ENCODE measurements at regions not wholly inside any gene's neighbourhood (a gene's known extent, or its start where the extent isn't known, plus 50 kb on each side); places are given as distances from the start of the nearest gene placed in this dataset.
A peak's percentile ranks its signal among the peaks of the same experiment; 100 is the strongest.

DNA sequence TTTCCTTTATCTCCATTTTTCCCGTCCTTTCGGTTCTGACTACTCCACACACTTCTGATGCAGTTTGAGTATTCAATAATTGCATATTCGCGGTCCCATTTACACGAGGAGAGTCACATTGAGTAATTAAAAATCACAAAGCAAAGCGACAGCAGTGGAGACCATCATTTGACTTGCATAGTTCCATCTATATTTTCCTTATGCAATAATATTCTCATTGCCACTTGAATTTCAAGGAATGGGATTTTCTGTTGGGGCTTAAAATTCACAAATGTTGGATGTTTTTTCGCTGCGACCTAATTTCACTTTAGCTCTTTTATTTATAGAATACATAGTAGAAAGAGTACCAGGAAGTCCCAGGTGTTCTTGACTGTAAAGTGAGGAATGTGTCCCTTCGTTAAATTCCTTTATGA lies 186.8 kb downstream of the ZEB2 start:
- DNase-seq, result no peak

DNA sequence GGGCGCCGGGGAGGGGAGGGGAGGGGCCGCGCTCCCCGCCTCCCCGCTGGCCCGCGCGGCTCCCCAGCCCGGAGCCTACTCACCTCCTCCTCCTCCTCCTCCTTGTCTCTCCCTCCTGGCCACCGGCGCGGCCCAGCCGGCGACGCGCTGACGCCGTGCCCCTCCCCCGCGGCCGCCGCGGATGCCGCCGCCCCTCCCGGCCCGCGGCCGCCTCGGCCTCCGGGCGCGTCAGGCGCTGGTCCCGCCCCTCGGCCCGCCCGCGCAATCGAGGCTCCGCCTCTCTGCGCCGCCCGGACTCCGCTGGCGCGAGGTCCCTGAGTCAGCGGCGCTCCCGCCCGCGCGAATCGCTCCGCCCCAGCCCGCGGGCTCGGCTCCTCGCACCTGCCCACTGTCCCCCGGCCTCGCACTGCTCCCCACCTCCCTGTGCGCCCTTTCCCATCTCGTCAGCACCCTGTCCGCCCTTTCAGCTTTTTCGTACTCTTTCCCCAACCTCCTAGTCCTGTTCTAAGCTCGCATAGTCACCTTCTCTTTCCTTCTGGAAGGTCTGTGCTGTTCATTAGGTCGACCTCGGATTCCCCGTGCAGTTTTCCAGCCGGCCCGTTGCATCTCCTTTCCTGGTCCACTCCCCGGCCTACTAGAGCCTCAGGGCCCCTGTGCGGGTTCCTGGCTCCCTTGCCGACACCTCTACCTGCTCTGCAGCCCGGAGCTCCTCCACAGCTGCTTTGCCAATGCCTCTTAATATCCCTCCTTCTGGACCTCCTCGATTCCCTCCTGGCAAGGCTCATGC lies 187.4 kb downstream of the ZEB2 start:
- DNase-seq, result peak; percentile 70

DNA sequence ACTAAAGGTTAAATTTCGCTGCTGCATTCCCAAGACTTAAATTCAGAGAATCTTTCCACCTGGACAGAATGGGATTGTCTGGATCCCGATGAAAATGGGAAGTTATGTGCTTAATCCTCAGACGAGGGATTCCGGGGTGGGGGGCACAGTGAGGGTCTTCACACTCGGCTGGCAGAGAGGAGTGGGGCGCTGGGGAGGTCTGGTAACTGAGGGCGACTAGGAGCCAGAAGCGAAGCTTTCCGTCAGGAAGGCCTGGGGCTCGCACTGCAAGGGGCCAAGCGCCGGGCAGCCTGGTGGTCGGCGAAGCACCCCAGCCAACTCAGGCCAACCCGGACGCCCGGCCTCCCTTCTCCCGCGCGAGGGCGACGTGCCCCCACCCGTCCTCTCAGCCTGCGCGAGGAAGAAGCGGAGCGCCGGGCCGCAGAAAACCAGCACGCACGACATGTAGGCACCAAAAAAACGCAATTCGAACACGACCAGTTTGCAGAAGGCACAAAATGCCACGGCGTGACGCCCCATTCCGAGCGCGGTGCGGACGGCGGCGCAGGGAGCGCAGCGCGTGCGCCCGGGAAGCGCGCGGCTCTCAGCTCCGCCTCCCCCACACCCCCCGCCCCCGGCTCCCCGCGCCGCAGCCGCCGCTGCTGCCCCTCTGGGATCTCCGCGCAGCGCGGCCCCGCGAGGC lies 188.1 kb downstream of the ZEB2 start:
- no peak for DNase-seq

DNA sequence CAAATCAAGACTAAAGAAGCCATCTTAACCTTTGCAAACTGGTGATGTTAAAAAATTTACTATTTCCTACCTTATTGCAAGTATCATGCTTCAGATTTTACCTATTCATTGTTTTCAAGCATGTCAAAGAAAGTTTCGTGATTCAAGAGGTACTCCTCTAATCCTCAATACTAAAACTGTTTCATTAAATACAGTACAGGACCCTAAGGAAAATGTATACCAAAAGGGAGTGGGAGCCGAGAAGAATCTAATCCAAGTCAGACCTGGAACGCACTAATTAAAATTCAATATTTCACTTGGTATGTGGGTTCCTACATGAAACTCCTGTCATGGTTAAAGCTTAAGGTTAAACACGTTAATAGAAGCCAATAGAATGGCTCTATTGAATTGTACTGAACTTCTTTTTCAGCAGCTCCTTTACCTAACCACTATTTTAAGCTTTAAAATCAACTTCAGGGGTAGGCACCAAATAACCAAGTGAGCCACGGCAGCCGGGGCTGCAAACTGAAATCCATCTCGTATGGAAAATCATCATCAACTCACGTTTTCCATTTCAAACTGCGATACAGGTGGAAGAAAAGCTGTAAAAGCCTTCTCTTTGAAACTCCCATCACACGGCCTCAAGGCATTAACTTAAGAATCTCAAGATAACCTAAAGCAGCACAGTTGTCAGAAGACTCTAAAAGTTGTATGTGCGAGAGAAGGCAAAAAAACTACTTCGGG lies 188.8 kb downstream of the ZEB2 start:
- DNase-seq, result no peak

DNA sequence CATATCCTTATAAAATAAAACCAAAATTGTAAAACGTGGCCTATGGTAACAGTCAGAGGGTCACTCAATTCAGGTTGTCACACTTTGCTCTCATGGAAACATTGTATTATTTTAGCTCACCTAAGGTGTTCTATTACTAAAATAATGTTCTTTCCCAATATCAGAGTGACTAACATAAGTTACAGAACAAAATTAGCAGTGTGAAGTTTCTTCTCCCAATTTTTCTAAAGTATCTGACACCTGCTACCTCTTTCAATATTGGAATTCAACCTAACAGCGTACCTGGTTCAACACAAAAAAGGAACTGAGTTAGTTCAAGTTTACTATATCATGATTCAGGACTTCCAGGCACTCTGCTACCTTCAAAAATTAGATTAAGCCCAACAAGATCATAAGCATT lies 190.4 kb downstream of the ZEB2 start:
- no peak for DNase-seq

DNA sequence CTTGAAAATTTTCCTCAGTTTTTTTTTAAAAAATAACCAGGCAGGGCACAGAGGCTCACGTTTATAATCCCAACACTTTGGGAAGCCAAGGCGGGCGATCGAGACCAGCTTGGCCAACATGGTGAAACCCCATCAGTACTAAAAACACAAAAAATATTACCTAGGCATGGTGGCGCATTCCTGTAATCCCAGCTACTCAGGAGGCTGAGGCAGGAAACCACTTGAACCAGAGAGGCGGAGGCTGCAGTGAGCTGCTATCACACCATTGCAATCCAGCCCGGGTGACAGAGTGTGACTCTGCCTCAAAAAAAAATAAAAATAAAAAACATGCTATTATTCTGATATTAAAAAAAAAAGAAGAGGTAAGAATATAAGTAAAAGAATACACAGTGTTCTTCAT lies 191.0 kb downstream of the ZEB2 start:
- DNase-seq, result no peak

DNA sequence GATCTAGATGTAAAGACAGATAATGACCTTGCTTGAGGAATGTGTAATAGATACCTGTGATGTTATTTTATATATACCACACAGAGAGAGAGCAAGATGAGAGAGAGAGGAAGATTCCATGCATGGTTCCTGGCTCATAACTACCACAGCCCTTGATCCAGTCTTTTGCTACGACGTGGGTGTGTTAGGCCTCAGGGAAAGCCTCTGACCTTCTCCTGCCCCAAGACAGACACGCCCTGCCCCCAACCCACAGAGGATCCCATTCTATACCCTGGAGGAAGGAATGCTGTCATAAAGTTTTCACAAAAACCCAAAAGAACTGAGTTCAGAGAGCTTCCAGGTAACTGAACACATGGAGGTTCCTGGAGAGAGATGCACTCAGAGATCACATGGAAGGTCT lies 193.1 kb downstream of the ZEB2 start:
- no peak for DNase-seq

DNA sequence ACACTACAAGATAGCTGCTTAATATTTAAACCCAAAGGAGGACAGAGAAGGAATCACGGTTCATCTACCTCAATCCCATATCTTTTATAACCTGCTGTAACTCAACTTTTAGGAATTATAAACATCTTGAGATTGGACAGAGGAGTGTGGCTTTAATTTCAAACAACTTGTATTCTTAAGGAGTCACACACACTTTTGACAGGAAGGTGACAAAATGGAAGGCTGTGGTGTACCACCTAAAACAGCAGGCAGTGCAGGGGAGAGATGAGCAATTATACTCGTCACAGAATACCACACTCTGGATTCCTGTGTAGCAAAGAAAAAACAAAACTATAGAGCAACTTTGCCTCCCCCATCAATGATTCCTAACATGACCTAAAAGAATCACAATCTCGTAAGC lies 194.8 kb downstream of the ZEB2 start:
- DNase-seq, result no peak

DNA sequence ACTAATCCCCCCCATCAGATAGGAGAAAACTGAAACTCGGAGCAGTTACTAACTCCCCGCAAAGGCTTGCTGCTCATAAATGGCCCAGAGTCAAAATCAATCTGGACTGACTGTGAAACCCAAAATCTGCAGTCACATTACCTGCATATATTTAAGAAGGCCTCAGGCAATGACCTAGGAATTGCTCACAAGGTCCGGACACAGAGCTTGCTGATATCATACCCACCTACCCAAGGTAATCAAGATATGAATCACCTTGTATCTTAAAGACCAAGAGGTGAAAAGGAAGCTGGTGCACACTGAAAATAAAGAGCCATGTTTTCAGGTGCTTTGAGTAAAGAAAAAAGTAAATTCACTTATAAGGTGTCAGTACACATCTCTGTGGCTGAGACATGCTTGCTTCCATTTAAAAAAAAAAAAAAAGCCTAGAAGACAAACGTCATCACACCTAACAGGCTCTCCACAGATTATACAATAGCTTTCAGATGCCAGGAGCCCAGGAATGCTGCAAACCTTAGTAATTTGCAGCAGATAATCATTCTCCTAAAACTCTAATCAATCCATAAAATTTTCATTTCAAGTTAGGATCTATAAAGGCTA lies 195.4 kb downstream of the ZEB2 start:
- DNase-seq, result no peak

DNA sequence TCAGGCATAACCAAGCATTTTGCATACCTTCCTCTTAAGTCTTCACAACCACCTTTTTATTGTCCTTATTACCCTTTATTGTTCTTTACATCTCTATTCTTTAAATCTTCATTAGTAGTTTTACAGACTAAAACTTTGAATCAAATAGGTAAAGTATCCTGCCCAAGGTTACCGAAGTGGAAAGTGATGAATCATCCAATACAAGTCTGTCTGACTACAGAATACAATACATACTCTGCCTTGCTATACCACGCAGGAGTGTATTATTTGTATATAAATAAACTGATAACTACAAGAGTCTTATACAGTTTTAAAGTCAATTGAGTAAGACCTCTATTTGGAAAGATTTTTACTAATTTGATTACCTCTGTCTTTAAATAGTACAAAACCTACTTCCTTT lies 196.0 kb downstream of the ZEB2 start:
- DNase-seq, result no peak

DNA sequence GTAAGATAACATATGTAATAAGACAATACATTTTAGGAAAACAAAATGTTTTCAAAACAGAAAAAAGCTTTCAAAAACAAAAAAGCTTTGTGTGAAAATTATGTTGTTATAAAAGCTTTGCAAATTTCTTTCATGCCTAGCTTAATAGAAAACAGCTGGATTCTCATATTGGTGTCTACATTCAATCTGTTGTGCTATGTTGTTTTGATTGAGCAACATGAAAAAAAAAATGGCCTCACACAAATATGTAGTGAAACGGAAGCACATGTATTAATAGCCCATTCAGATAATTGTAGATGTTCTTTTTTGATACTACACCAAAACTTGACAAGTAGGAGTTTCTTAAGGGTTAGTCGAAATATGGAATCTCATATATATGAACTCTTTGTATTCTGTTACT lies 197.5 kb downstream of the ZEB2 start:
- no peak for DNase-seq

DNA sequence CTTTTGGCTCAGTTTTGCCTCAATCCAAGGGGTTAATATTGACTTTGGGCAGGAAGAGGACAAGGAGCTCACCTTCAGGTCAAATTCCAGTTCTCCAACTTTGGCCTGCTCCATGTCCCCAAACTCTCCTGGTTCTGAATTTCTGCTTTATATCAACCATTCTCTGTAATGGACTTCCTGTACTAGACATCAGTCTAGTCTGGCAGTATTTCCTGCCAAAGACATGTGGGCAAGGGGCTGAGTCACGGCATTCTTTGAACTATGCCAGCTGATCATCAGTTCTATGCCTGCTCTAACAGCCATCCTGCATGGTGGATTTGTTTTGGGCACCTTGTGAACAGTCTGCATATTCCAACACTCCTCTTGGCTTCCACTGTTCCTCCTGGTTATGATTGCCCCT lies 199.4 kb downstream of the ZEB2 start:
- no peak for DNase-seq

DNA sequence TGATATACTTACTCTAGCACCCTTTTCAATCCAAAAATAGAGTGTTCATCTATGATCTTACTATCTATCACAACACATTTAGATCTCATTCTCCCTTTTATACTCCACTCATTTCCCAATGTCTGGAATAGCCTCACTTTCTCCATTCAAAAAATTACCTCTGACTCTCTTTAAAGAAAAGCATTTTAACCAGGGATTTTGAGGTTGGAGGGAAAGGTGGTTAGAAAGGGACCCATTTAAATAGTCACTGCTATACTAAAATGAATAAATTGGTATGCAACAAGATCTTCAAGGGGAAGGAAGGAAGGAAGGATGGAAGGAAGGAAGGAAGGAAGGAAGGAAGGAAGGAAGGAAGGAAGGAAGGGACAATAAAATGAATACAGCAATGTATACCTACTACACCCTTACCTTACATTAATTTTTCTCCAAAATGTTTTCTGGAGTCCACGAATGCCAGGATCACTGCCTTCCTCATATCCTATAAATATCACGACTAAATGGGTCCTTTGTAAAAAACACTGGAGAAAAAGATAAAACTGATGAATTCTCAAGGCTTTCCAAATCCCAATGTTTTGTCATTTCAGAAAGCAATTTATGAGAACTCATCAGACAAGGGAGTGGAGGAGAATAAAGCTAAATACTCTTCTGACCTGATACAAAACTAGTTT lies 202.7 kb downstream of the ZEB2 start:
- DNase-seq, result no peak

DNA sequence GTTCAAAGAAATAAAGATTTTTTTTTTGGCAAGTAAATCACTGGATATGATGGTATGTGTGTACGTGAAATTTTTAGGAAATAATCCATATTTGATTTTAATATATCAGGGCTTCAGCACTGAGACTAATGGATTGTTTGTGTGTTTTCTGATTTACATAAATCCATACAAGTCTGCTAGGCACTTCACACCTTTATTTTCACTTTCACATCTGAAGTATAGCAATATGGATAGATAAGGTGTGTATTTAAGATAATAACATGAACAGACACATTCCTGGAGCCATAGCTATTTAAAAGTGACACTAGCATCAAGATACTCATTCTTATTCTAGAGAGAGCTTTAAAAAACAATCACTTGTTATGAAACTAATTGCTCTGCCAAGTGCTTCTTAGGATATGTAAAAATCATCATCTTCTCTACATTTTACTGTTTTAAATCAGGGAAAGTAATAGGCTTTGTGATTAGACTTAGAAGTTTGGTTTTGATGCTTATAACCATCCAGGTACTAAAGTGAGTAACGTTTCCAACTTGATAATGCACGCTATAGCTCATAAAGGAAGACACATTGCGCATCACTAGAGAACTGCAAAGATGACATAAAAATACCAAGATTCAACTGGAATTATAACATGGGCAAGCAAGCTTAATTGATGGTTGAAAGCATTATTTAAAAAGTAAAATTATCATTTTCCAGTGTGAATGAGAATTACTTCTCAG lies 208.9 kb downstream of the ZEB2 start:
- DNase-seq, result no peak

DNA sequence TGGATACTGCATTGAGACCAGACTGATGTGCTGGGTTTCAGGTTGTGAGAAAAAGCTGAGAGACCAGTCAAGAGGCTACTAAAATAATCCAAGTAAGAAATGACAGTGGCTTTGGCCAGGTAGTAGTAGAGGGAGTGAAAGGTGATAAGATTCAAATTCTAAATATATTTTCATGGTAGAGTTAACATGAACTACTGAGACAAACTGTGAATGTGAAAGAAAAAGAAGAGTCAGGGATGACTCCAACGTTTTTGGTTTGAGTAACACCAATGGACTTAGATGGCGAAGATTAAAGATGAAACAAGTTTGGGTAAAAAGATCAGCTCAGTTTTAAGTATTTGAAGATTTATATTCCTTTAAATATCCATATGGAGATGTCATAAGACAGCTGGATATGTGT lies 209.4 kb downstream of the ZEB2 start:
- DNase-seq, result no peak

DNA sequence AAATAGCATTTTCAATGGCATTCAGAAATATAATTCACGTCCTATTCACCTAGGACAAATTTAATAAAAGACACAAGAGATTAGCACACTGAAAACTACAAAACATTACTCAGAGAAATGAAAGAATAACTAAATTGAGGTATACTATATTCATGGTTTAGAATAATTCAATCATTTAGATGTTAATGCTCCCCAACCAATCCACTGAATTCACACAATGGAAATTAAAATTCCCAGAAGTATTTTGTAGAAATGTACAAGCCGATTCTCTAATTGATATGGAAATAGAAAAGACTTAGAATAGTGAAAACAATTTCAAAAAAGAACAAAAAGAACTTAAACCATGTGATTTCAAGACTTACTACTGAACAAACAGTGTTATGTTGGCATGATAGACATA lies 212.2 kb downstream of the ZEB2 start:
- no peak for DNase-seq

DNA sequence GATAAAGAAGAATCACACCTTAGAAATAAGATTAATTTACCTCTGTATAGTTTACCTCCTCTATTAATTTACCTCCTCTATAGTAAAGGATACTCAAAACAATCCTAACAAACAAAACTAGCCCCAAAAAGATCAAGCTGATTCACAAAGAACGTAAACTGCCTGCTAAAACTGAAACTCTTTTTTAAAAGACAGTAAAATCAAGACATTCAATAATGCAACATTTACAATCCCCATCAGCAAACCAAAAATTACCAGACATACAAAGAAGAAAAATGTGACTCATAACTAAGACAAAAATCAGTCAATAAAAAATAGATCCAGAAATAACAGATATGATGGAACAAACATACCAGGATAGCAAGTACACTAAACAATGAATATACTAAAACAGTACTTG lies 215.7 kb downstream of the ZEB2 start:
- no peak for DNase-seq

DNA sequence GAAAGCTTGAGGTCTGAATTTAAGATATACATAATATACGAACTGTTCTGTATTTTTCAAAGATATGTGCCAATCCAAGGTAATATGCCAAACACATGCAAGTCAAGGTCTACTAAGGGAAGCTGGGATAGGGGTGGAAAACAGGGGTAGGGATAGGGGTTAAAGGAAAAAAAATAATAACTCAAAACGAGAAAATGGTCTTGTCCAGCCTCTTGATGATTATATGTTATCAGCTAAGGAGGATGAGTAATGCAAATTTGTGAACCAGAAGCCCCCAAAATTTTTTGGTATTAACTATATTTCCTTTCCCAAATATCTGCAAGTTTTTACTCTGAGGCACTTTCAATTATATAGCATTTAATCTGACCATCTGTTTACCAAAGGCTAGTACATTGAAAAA lies 219.3 kb downstream of the ZEB2 start:
- no peak for DNase-seq

DNA sequence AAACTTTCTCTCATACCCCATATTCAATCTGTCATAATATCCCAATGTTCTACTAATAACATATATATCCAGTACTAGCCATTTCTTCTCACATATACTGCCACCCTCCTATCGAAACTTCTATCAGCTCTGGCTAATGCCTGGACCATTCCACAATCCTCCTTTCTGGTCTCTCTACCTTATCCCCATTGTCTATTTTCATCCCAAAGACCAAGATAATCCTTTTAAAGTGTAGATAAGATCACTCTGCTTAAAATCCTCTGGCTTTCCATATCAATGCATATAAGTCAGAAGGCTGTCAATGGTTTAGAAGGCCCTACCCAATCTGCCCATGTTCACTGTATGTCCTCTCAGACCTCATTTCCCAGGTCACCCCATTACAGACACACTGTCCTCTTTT lies 229.6 kb downstream of the ZEB2 start:
- no peak for DNase-seq

DNA sequence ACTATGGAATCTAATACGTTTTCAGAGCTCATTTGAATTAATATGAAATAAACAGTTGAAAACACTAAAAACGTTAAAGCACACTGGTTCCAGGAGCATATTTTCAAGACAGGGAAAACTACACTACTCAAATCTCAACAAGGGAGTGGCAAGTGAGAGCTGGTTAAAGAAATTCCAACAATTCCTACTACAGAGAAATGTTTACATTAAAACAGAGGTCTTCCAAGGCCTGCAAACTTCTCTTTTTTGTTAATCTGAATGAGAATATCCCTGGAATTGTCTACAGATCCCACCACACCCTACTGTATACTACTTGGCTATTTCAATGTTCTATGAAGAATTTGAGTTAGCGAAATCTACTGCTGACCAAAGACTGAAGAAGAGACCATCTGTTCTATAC lies 231.5 kb downstream of the ZEB2 start:
- no peak for DNase-seq

DNA sequence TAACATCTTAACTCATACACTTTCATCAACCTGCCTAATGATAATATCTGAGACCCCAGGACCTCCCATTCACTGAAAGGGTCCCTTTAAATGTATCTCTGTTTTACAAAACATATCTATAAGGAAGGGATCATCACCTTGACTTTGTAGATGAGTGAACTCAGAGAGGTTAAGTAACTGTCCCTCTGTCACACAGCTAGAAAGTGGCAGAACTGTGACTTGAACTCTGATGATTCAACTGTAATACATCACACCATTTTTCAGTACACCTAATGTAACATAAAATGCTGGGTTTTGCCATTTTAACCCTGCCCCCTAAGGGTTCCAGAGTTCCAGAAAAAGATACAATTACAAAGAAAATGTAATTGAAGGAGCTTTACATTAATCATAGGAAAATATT lies 234.6 kb downstream of the ZEB2 start:
- DNase-seq, result no peak

DNA sequence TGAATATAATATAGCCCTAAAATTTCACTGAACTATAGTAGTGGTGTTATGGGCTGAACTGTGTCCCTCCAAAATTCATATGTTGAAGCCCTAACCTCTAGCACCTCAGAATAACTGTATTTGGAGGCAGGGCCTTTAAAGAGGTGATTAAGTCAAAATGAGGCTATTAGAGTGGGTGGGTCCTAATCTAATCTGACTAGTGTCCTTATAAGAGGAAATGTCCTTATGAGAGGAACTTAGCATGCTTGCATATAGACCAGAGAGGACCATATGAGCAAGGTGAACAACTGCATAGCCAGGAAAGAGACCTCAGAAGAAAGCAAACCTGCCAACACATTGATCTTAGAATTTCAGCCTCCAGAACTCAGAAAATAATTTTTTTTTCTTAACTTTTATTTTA lies 238.4 kb downstream of the ZEB2 start:
- DNase-seq, result no peak

DNA sequence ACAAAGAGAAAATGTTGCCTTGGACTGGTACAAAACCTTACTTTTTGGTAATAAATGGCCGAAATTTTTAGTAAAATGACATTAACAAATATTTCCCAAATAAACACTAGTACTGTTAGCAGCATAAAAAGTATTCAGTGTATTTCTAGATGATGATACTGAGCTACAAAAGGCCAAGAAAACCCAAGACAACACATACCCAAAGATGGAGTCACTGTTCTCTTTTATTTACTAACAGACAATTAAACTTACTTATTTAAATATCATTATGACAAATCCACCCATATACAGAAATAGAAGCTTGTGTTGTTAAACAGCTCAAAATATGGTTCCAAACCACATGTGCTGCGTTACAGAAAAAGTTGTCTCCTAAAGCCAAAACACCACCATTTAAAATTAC lies 239.9 kb downstream of the ZEB2 start:
- DNase-seq, result no peak

Data from 8988T (cell line).